Ovary (tissue), 3 donors: ENCODE measurements at regions not wholly inside any gene's neighbourhood (a gene's known extent, or its start where the extent isn't known, plus 50 kb on each side); places are given as distances from the start of the nearest gene placed in this dataset.

Experiments
- POLR2A ChIP-seq: fragments of 450-650 bp; IDR thresholded peaks from one replicate; pipeline ENCODE4 v1.6.1; 2017; ENCODE audit warnings: antibody characterized with exemption, mild to moderate bottlenecking, moderate library complexity
- TF ChIP-seq, protein P1 (sequence below), 3 donors: fragments of 450-650 bp in 2 of 3; fragments of 200-600 bp in 1 of 3; IDR thresholded peaks; one replicate each; pipeline versions ENCODE4 v1.5.1 to v1.8.0; 2016 to 2022; ENCODE audit warnings: antibody characterized with exemption in 3 of 3, mild to moderate bottlenecking in 1 of 3
- donor health status: DM: no; HTN: no; CAD: no.

DNA sequence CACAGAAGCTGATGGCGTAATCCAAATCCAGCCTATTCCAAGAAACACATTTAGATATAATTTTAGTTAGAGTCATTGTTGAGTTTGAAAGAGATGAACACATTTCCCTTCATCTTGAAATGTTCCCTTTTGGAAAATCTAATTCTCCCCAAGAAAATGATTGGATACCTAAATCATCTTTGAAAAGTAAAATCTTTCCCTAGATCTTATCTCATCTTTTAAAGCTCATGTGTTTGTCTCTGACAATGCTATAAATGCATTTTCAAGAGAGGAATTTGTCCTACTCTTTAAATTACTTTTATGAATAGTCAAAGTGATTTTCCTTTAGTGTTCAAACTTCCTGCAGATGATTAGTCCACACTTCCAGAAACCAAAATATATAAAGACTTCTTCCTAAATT is 82.6 kb upstream of the CNTN6 start:
- TF ChIP-seq, protein P1, sequence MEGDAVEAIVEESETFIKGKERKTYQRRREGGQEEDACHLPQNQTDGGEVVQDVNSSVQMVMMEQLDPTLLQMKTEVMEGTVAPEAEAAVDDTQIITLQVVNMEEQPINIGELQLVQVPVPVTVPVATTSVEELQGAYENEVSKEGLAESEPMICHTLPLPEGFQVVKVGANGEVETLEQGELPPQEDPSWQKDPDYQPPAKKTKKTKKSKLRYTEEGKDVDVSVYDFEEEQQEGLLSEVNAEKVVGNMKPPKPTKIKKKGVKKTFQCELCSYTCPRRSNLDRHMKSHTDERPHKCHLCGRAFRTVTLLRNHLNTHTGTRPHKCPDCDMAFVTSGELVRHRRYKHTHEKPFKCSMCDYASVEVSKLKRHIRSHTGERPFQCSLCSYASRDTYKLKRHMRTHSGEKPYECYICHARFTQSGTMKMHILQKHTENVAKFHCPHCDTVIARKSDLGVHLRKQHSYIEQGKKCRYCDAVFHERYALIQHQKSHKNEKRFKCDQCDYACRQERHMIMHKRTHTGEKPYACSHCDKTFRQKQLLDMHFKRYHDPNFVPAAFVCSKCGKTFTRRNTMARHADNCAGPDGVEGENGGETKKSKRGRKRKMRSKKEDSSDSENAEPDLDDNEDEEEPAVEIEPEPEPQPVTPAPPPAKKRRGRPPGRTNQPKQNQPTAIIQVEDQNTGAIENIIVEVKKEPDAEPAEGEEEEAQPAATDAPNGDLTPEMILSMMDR (IDR thresholded peaks at IDR 0.05), result no peak
- no peak for TF ChIP-seq POLR2A
